Sigmoid colon (tissue), 6 donors: ENCODE measurements at regions not wholly inside any gene's neighbourhood (a gene's known extent, or its start where the extent isn't known, plus 50 kb on each side); places are given as distances from the start of the nearest gene placed in this dataset.
"Not testable (repeated sequence)": the region's sequence is repeated elsewhere in the genome, so short reads cannot be mapped to it uniquely, and the experiment has no call there.

ENCODE experiments used
- DNase-seq: peaks from one replicate; pipeline ENCODE4 v3.0.0-alpha.2; 2019
- H3K27ac ChIP-seq, 4 donors: fragments of 200-600 bp; sonication (generic); one replicate each; pipeline ENCODE4 v1.5.1; 2016 to 2019; ENCODE audit warnings: mild to moderate bottlenecking in 1 of 4
- H3K27me3 ChIP-seq, 3 donors: fragments of 200-600 bp; sonication (generic); one replicate each; pipeline ENCODE4 v1.5.1; 2019; ENCODE audit warnings: mild to moderate bottlenecking in 1 of 3
- H3K36me3 ChIP-seq, 4 donors: fragments of 200-600 bp; sonication (generic); one replicate each; pipeline ENCODE4 v1.5.1; 2016 to 2019
- H3K4me1 ChIP-seq, 4 donors: fragments of 200-600 bp; sonication (generic); one replicate each; pipeline ENCODE4 v1.5.1; 2017 to 2019
- H3K4me3 ChIP-seq, 4 donors: fragments of 200-600 bp; sonication (generic); one replicate each; pipeline ENCODE4 v1.5.1; 2017 to 2019; ENCODE audit warnings: mild to moderate bottlenecking in 2 of 4, moderate library complexity in 1 of 4
- H3K9me3 ChIP-seq, 4 donors: fragments of 200-600 bp in 3 of 4; sonication (generic) in 3 of 4; one replicate each; pipeline versions ENCODE4 v1.5.1 to v1.6.1; 2013 to 2019
- CTCF ChIP-seq, 4 experiments: fragments of 450-650 bp in 3 of 4; fragments of 200-600 bp in 1 of 4; IDR thresholded peaks; one replicate each; pipeline ENCODE4 v1.5.1; 2016 to 2019; ENCODE audit warnings: antibody characterized with exemption in 4 of 4, mild to moderate bottlenecking in 3 of 4, moderate library complexity in 2 of 4
- EP300 ChIP-seq, 4 donors: sonication (generic); formaldehyde crosslinking; IDR thresholded peaks; one replicate each; pipeline ENCODE4 v1.6.1; 2017; ENCODE audit warnings: antibody characterized with exemption in 4 of 4
- POLR2A ChIP-seq, 2 donors: fragments of 450-650 bp; IDR thresholded peaks; one replicate each; pipeline ENCODE4 v1.6.1; 2016; ENCODE audit warnings: antibody characterized with exemption in 2 of 2, mild to moderate bottlenecking in 2 of 2, moderate library complexity in 2 of 2
- POLR2AphosphoS5 ChIP-seq, 4 donors: sonication (generic); formaldehyde crosslinking; IDR thresholded peaks; one replicate each; pipeline ENCODE4 v1.6.1; 2017; ENCODE audit warnings: antibody characterized with exemption in 4 of 4
- WGBS, 2 donors: extraction: QIAGEN DNeasy Blood & Tissue Kit; methylation state at CpG; one replicate each; pipeline ENCODE4 v1.1.7; 2013; 5-methylcytosine and 5-hydroxymethylcytosine counted together
- intact Hi-C: fragments of 100-400 bp; cut with DNase I; formaldehyde crosslinking; loops from one replicate; pipeline ENCODE4 v1.15.1; 2023
- donor health status: healthy with polysubstance abuse.
- donor health status: healthy.

GRCh38 chr18:28736951-28737350 is 560.0 kb upstream of the CDH2 start:
- H3K4me1 ChIP-seq, result no peaks in the 10 kb centered on the region
- intact Hi-C loops, result no loop called here
- no peaks in the 10 kb centered on the region for H3K9me3 ChIP-seq
- no peak for DNase-seq
- H3K4me3 ChIP-seq, result no peak overlapping the region
- no peak for TF ChIP-seq POLR2A (IDR thresholded peaks at IDR 0.05)
- TF ChIP-seq CTCF (IDR thresholded peaks at IDR 0.05), result no peak
- TF ChIP-seq POLR2AphosphoS5 (IDR thresholded peaks at IDR 0.05), result no peak
- no peaks in the 10 kb centered on the region for H3K27me3 ChIP-seq
- no peaks in the 10 kb centered on the region for H3K36me3 ChIP-seq
- no peak overlapping the region for H3K27ac ChIP-seq

GRCh38 chr18:28736223-28736622 is 559.3 kb upstream of the CDH2 start:
- DNase-seq, result no peak
- no peaks in the 10 kb centered on the region for H3K27me3 ChIP-seq
- intact Hi-C loops, result no loop called here
- no peaks in the 10 kb centered on the region for H3K36me3 ChIP-seq
- H3K27ac ChIP-seq, result no peak overlapping the region
- H3K9me3 ChIP-seq, result no peaks in the 10 kb centered on the region
- H3K4me3 ChIP-seq, result no peak overlapping the region
- no peak for TF ChIP-seq CTCF (IDR thresholded peaks at IDR 0.05)
- no peak for TF ChIP-seq EP300 (IDR thresholded peaks at IDR 0.05)
- TF ChIP-seq POLR2A (IDR thresholded peaks at IDR 0.05), result no peak
- no peak for TF ChIP-seq POLR2AphosphoS5 (IDR thresholded peaks at IDR 0.05)
- 87 to 89% methylated on average over 2 of the region's 2 CpGs for WGBS, 2 donors
- no peaks in the 10 kb centered on the region for H3K4me1 ChIP-seq

GRCh38 chr18:28735731-28736130 is 558.8 kb upstream of the CDH2 start:
- 83 to 87% methylated on average over 2 of the region's 2 CpGs for WGBS, 2 donors
- H3K4me1 ChIP-seq, result no peaks in the 10 kb centered on the region
- intact Hi-C loops, result no loop called here
- H3K9me3 ChIP-seq, result no peaks in the 10 kb centered on the region
- H3K4me3 ChIP-seq, result no peak overlapping the region
- no peaks in the 10 kb centered on the region for H3K27me3 ChIP-seq
- no peaks in the 10 kb centered on the region for H3K36me3 ChIP-seq
- no peak for TF ChIP-seq POLR2A (IDR thresholded peaks at IDR 0.05)
- TF ChIP-seq POLR2AphosphoS5 (IDR thresholded peaks at IDR 0.05), result no peak
- TF ChIP-seq CTCF (IDR thresholded peaks at IDR 0.05), result no peak
- no peak for TF ChIP-seq EP300 (IDR thresholded peaks at IDR 0.05)
- no peak for DNase-seq
- no peak overlapping the region for H3K27ac ChIP-seq

- no peaks in the 10 kb centered on the region for H3K4me1 ChIP-seq
- TF ChIP-seq CTCF (IDR thresholded peaks at IDR 0.05) (no peak), EP300 (IDR thresholded peaks at IDR 0.05) (no peak), POLR2A (IDR thresholded peaks at IDR 0.05) (no peak), POLR2AphosphoS5 (IDR thresholded peaks at IDR 0.05) (no peak)
- no peak overlapping the region for H3K27ac ChIP-seq
- H3K27me3 ChIP-seq, result no peaks in the 10 kb centered on the region
- H3K4me3 ChIP-seq, result no peak overlapping the region
- DNase-seq, result no peak
- H3K9me3 ChIP-seq, result no peaks in the 10 kb centered on the region
- intact Hi-C loops, result no loop called here
- 46 to 87% methylated on average over 1 of the region's 1 CpG for WGBS, 2 donors
- H3K36me3 ChIP-seq, result no peaks in the 10 kb centered on the region
Observed at GRCh38 chr18:28729321-28729720, 552.4 kb upstream of the CDH2 start.

GRCh38 chr18:28728891-28729290 is 552.0 kb upstream of the CDH2 start:
- intact Hi-C loops, result no loop called here
- WGBS, 2 donors, result 50 to 65% methylated on average over 2 of the region's 2 CpGs
- no peaks in the 10 kb centered on the region for H3K36me3 ChIP-seq
- DNase-seq, result no peak
- no peak overlapping the region for H3K4me3 ChIP-seq
- H3K27me3 ChIP-seq, result no peaks in the 10 kb centered on the region
- H3K9me3 ChIP-seq, result no peaks in the 10 kb centered on the region
- no peak overlapping the region for H3K27ac ChIP-seq
- no peaks in the 10 kb centered on the region for H3K4me1 ChIP-seq
- TF ChIP-seq POLR2A (IDR thresholded peaks at IDR 0.05), result no peak
- no peak for TF ChIP-seq EP300 (IDR thresholded peaks at IDR 0.05)
- no peak for TF ChIP-seq POLR2AphosphoS5 (IDR thresholded peaks at IDR 0.05)
- no peak for TF ChIP-seq CTCF (IDR thresholded peaks at IDR 0.05)

- intact Hi-C loops, H3K27ac ChIP-seq, H3K4me1 ChIP-seq, DNase-seq, H3K36me3 ChIP-seq, H3K4me3 ChIP-seq, H3K9me3 ChIP-seq, H3K27me3 ChIP-seq: not testable (repeated sequence)
- 82 to 93% methylated on average over 4 of the region's 4 CpGs for WGBS, 2 donors
Observed at GRCh38 chr18:28727189-28727588, 550.3 kb upstream of the CDH2 start.
